PC-9 (cell line): ENCODE measurements at regions not wholly inside any gene's neighbourhood (a gene's known extent, or its start where the extent isn't known, plus 50 kb on each side); places are given as distances from the start of the nearest gene placed in this dataset.

Experiments
- BruUV-seq: library from RNA; stranded (reverse); fragments of 400-500 nt; replicated peaks from 2 replicates; lab custom pipeline; 2021; lab: Mats Ljungman, UMichigan
- CTCF ChIA-PET: fragments of 300-600 bp; sonication (Branson Sonifier 250); formaldehyde crosslinking; loops from one replicate; lab custom pipeline; 2022; ENCODE audit warnings: antibody characterized with exemption; lab: Charles Lee
- POLR2A ChIA-PET: fragments of 300-600 bp; sonication (Branson Sonifier 250); formaldehyde crosslinking; loops from one replicate; lab custom pipeline; 2022; ENCODE audit warnings: antibody characterized with exemption; ENCODE audit not compliant: unreplicated experiment; lab: Charles Lee
- DNase-seq, 2 experiments: peaks; one replicate each; pipeline versions ENCODE4 v3.0.0 to v3.0.0-alpha.2; 2015 to 2022; ENCODE audit warnings: mixed read lengths in 1 of 2
- H2AFZ ChIP-seq: fragments of 200-600 bp; sonication (generic); 2 replicates; pipeline ENCODE4 v1.8.1; 2017; ENCODE audit warnings: antibody characterized with exemption
- H3F3A ChIP-seq: fragments of 200-600 bp; sonication (generic); 2 replicates; pipeline ENCODE4 v1.8.1; 2017; ENCODE audit warnings: antibody characterized with exemption, mild to moderate bottlenecking, low read depth; ENCODE audit not compliant: insufficient read depth
- H3K27ac ChIP-seq: fragments of 200-600 bp; sonication (generic); 2 replicates; pipeline ENCODE4 v1.6.1; 2016; ENCODE audit warnings: mixed run types
- H3K27me3 ChIP-seq: fragments of 200-600 bp; sonication (generic); 2 replicates; pipeline ENCODE4 v1.6.1; 2016; ENCODE audit warnings: low read depth, mixed run types; ENCODE audit not compliant: insufficient read depth
- H3K36me3 ChIP-seq: fragments of 200-600 bp; sonication (generic); 2 replicates; pipeline ENCODE4 v1.6.1; 2016; ENCODE audit warnings: low read depth, mixed run types
- H3K4me1 ChIP-seq: fragments of 200-600 bp; sonication (generic); replicated peaks from 2 replicates; pipeline ENCODE4 v1.6.1; 2016; ENCODE audit warnings: mixed run types; ENCODE audit not compliant: insufficient read depth
- H3K4me2 ChIP-seq: fragments of 200-600 bp; sonication (generic); 2 replicates; pipeline ENCODE4 v1.6.1; 2017; ENCODE audit warnings: mixed run types
- H3K4me3 ChIP-seq: fragments of 200-600 bp; sonication (generic); 2 replicates; pipeline ENCODE4 v1.6.1; 2016; ENCODE audit warnings: mixed run types
- H3K79me2 ChIP-seq: fragments of 200-600 bp; sonication (generic); 2 replicates; pipeline ENCODE4 v1.6.1; 2017; ENCODE audit warnings: low read depth, mixed run types
- H3K9me2 ChIP-seq: fragments of 200-600 bp; sonication (generic); 2 replicates; pipeline ENCODE4 v1.8.1; 2017; ENCODE audit warnings: mild to moderate bottlenecking; ENCODE audit not compliant: insufficient read depth
- H3K9me3 ChIP-seq: fragments of 200-600 bp; sonication (generic); 2 replicates; pipeline ENCODE4 v1.8.1; 2016; ENCODE audit warnings: low read depth; ENCODE audit not compliant: insufficient read depth
- H4K20me1 ChIP-seq: fragments of 200-600 bp; sonication (generic); 2 replicates; pipeline ENCODE4 v1.8.1; 2017; ENCODE audit not compliant: insufficient read depth
- EZH2 ChIP-seq: fragments of 200-600 bp; sonication (generic); IDR thresholded peaks from 2 replicates; pipeline ENCODE4 v1.8.0; 2017; ENCODE audit warnings: antibody characterized with exemption, low read depth
- intact Hi-C: fragments of 100-400 bp; cut with micrococcal nuclease; formaldehyde crosslinking; loops from one replicate; pipeline ENCODE4 v1.10.0; 2022; ENCODE audit not compliant: unreplicated experiment
- TF ChIP-seq, protein P1 (sequence below): fragments of 200-600 bp; sonication (generic); conservative IDR thresholded peaks from 2 replicates; pipeline ENCODE4 v1.6.1; 2017; ENCODE audit warnings: mixed run types, antibody characterized with exemption, mild to moderate bottlenecking, moderate library complexity

DNA sequence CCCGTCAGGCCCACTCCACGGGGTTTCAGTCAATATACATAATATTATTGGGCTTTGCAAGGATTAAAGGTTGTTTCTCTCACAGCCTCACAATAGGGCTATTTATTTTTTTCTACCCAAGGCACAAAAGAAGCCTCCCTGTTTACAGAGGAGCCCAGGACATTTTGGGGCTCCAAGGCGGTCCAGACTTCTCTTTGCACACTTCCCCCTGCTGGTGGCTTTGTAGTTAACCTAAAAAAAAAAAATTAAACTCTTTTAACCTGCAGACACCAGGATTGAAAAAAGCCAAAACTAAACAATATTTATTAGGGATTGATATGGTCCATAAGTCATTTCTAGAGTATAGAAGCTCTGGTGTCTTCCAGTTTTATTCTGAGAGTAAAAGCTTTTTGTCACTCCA, 169.7 kb upstream of the ZFHX3 start:
- no TSS peak for BruUV-seq
- no peaks in the 10 kb centered on the region for H3K36me3 ChIP-seq

DNA sequence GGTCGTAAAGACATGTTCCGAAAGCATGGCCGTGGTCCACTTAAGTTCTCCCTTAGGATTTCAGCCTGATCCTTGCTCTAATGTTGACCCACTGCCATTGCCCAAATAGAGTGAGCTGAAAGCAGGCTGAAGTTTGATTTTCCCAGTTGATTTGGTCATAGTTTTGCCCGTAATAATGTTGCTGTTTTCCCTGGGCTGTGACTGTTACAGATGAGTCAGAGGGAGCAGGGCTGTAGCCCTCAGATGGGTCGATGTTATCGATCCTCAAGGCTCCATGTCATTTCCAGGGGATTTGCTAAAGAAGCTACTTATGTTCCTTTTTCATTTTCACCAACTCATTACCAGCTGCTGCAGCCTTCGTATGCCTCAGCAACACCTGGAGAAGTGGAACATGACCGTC, 169.0 kb upstream of the ZFHX3 start:
- no peaks in the 10 kb centered on the region for H3K9me2 ChIP-seq
- no peak overlapping the region for H3K4me3 ChIP-seq
- CTCF ChIA-PET: no interaction called here
- TF ChIP-seq, protein P1, sequence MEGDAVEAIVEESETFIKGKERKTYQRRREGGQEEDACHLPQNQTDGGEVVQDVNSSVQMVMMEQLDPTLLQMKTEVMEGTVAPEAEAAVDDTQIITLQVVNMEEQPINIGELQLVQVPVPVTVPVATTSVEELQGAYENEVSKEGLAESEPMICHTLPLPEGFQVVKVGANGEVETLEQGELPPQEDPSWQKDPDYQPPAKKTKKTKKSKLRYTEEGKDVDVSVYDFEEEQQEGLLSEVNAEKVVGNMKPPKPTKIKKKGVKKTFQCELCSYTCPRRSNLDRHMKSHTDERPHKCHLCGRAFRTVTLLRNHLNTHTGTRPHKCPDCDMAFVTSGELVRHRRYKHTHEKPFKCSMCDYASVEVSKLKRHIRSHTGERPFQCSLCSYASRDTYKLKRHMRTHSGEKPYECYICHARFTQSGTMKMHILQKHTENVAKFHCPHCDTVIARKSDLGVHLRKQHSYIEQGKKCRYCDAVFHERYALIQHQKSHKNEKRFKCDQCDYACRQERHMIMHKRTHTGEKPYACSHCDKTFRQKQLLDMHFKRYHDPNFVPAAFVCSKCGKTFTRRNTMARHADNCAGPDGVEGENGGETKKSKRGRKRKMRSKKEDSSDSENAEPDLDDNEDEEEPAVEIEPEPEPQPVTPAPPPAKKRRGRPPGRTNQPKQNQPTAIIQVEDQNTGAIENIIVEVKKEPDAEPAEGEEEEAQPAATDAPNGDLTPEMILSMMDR: no peak
- no peak for TF ChIP-seq EZH2
- H3K27me3 ChIP-seq: no peaks in the 10 kb centered on the region; the same call in 1 of the 2 replicates
- H3K36me3 ChIP-seq: no peaks in the 10 kb centered on the region
- H2AFZ ChIP-seq: no peak overlapping the region
- no peak overlapping the region for H3K4me2 ChIP-seq
- no peak overlapping the region for H3K27ac ChIP-seq
- intact Hi-C loops: loop anchor here (5.0 kb wide), 1 partner anchor 715 kb away; no protein-coding TSS in a partner anchor
- POLR2A ChIA-PET: no interaction called here
- DNase-seq: no peak
- H3K79me2 ChIP-seq: no peaks in the 10 kb centered on the region
- no TSS peak for BruUV-seq
- H3K4me1 ChIP-seq: no peaks in the 10 kb centered on the region
- no peaks in the 10 kb centered on the region for H3F3A ChIP-seq
- no peaks in the 10 kb centered on the region for H4K20me1 ChIP-seq
- H3K9me3 ChIP-seq: no peaks in the 10 kb centered on the region

More for the DNA sequence above, 169.7 kb upstream of the ZFHX3 start:
- CTCF ChIA-PET: no interaction called here
- 0 out of 2 replicates have a peak, but pooled peaks cover 3% of the 10 kb centered on the region for H3K9me2 ChIP-seq
- no peak for DNase-seq
- intact Hi-C loops: loop anchor here (5.0 kb wide), 1 partner anchor 715 kb away; no protein-coding TSS in a partner anchor
- POLR2A ChIA-PET: no interaction called here
- peaks cover 3% of the 10 kb centered on the region; the same call in 1 of the 2 replicates for H3K27me3 ChIP-seq
- no peak overlapping the region for H3K4me3 ChIP-seq
- no peaks in the 10 kb centered on the region for H3K79me2 ChIP-seq
- H4K20me1 ChIP-seq: no peaks in the 10 kb centered on the region
- TF ChIP-seq, protein P1: peak; percentile 55
- no peak for TF ChIP-seq EZH2
- no peaks in the 10 kb centered on the region for H3F3A ChIP-seq
- no peak overlapping the region for H3K27ac ChIP-seq
- no peak overlapping the region for H3K4me2 ChIP-seq
- H2AFZ ChIP-seq: no peak overlapping the region
- H3K9me3 ChIP-seq: no peaks in the 10 kb centered on the region
- no peaks in the 10 kb centered on the region for H3K4me1 ChIP-seq

GRCh38 chr16:73215678-73216377, 167.9 kb upstream of the ZFHX3 start:
- no TSS peak for BruUV-seq
- Histone ChIP-seq H3K9me2 (no peaks in the 10 kb centered on the region), H3K79me2 (no peaks in the 10 kb centered on the region), H3K36me3 (no peaks in the 10 kb centered on the region), H3K27ac (no peak overlapping the region), H4K20me1 (no peaks in the 10 kb centered on the region), H3F3A (no peaks in the 10 kb centered on the region), H3K4me2 (no peak overlapping the region), H3K4me1 (no peaks in the 10 kb centered on the region), H3K27me3 (no peaks in the 10 kb centered on the region; the same call in 1 of the 2 replicates), H3K9me3 (no peaks in the 10 kb centered on the region), H2AFZ (no peak overlapping the region), H3K4me3 (no peak overlapping the region)
- POLR2A ChIA-PET: no interaction called here
- CTCF ChIA-PET: interaction anchor here (0.5 kb wide), 1 partner anchor 676 kb away, joined by 11 read pairs; no protein-coding TSS in a partner anchor
- intact Hi-C loops: loop anchor here (5.0 kb wide), 1 partner anchor 714 kb away; no protein-coding TSS in a partner anchor
- TF ChIP-seq, protein P1: no peak
- no peak for TF ChIP-seq EZH2
- DNase-seq: no peak
